Activated B cell treated with CpG ODN at 0.5 μM for 24 hours (primary cell): ENCODE measurements at regions not wholly inside any gene's neighbourhood (a gene's known extent, or its start where the extent isn't known, plus 50 kb on each side); places are given as distances from the start of the nearest gene placed in this dataset.
A peak's percentile ranks its signal among the peaks of the same experiment; 100 is the strongest.

Experiments
- ATAC-seq: fragments of 200-7000 bp; cut with Tn5 transposase; one replicate; pipeline ENCODE4 v1.10.0; 2021; ENCODE audit warnings: low read depth, mild to moderate bottlenecking, moderate library complexity
- CTCF ChIA-PET: fragments of 350-600 bp; sonication (Branson Sonifier 250); formaldehyde crosslinking; loops from one replicate; lab custom pipeline; 2021; ENCODE audit warnings: antibody characterized with exemption; lab: Charles Lee
- POLR2A ChIA-PET: fragments of 350-600 bp; sonication (Branson Sonifier 250); formaldehyde crosslinking; loops from one replicate; lab custom pipeline; 2021; ENCODE audit warnings: antibody characterized with exemption; lab: Charles Lee
- DNase-seq: peaks from one replicate; pipeline ENCODE4 v3.0.0; 2022
- H3K27ac Mint-ChIP-seq: one replicate; pipeline ENCODE4 v1.8.0; 2020; ENCODE audit warnings: mixed read lengths
- H3K27me3 Mint-ChIP-seq: one replicate; pipeline ENCODE4 v1.8.0; 2021; ENCODE audit warnings: mixed read lengths
- H3K36me3 Mint-ChIP-seq: one replicate; pipeline ENCODE4 v1.8.0; 2021; ENCODE audit warnings: low read depth, mixed read lengths
- H3K4me1 Mint-ChIP-seq: one replicate; pipeline ENCODE4 v1.8.0; 2021; ENCODE audit warnings: mixed read lengths
- H3K4me3 Mint-ChIP-seq: one replicate; pipeline ENCODE4 v1.8.0; 2020; ENCODE audit warnings: mild to moderate bottlenecking, mixed read lengths
- H3K9me3 Mint-ChIP-seq: one replicate; pipeline ENCODE4 v1.8.0; 2020; ENCODE audit warnings: mixed read lengths
- intact Hi-C: fragments of 100-400 bp; cut with micrococcal nuclease; formaldehyde crosslinking; loops from one replicate; pipeline ENCODE4 v1.15.1; 2024
- TF ChIP-seq, protein P1 (sequence below): fragments of 200-600 bp; IDR thresholded peaks from one replicate; pipeline ENCODE4 v1.8.0; 2022; ENCODE audit warnings: antibody characterized with exemption, mild to moderate bottlenecking

DNA sequence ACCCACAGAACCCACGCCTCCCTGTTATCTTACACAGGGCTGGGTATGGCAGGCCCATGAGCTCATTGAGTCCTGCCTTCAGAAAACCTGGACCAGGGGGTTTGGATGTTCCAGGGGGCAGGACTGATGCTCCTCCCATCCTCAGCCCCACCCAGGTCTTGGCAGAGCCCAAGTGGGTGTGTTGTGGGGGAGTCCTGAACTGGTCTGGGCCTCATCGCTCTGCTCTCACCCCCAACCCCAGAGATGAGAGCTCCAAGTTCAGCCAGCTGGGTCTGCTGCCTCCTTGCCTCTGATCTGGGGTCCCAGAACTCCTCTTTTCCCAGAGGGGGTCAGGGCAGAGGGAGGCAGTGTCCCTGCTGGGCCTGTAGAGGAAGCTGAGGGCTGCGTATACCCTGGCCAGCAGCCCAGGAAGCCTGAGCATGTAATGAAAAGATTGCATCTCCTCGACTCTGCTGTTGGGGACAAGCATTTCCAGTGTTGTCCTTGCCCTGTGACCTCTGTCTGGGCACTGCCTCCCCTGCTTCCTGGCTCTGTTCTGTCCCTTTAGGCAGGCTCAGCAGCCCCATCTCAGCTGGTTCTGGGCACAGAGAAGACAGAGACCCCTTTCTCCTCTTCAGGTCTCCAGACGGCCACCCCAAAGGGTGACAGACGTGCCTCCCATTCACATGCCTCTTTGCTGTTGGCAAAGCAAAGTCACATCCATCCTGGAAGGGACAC, 54.7 kb upstream of the EPS8L3 start:
- TF ChIP-seq, protein P1, sequence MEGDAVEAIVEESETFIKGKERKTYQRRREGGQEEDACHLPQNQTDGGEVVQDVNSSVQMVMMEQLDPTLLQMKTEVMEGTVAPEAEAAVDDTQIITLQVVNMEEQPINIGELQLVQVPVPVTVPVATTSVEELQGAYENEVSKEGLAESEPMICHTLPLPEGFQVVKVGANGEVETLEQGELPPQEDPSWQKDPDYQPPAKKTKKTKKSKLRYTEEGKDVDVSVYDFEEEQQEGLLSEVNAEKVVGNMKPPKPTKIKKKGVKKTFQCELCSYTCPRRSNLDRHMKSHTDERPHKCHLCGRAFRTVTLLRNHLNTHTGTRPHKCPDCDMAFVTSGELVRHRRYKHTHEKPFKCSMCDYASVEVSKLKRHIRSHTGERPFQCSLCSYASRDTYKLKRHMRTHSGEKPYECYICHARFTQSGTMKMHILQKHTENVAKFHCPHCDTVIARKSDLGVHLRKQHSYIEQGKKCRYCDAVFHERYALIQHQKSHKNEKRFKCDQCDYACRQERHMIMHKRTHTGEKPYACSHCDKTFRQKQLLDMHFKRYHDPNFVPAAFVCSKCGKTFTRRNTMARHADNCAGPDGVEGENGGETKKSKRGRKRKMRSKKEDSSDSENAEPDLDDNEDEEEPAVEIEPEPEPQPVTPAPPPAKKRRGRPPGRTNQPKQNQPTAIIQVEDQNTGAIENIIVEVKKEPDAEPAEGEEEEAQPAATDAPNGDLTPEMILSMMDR, result no peak
- Mint-ChIP-seq H3K36me3 (no peaks in the 10 kb centered on the region), H3K27me3 (no peaks in the 10 kb centered on the region), H3K4me1 (peaks cover 36% of the 10 kb centered on the region), H3K4me3 (no peak overlapping the region), H3K9me3 (peaks cover 4% of the 10 kb centered on the region), H3K27ac (no peak overlapping the region)
- ChIA-PET CTCF (interaction anchor here (1.2 kb wide), 1 partner anchor 178 kb away, joined by 4 read pairs; no protein-coding TSS in a partner anchor), POLR2A (no interaction called here)
- DNase-seq (no peak), ATAC-seq (no peak)
- intact Hi-C loops, result no loop called here

DNA sequence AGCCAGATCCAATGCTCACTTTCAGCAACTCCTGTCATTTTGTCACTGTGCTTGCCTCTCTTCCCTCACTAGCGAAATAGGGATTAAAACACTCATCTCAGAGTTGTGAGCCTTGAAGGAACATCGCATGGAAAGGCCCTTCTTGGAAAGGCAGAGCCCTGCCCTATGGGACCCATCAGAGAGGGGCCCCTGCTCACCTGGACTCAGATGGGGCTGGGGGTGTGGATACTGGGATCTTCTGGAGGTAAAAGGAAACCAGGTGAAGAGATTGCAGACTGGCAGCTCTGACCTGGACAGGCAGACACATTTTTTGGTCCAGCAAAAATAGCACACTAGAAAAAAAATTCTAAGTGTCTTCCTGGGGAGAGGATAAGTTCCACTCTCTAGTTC, 54.2 kb upstream of the EPS8L3 start:
- CTCF ChIA-PET, result interaction anchor here (1.2 kb wide), 1 partner anchor 178 kb away, joined by 4 read pairs; no protein-coding TSS in a partner anchor
- peaks cover 4% of the 10 kb centered on the region for H3K9me3 Mint-ChIP-seq
- no peaks in the 10 kb centered on the region for H3K27me3 Mint-ChIP-seq
- intact Hi-C loops, result loop anchor here (2.0 kb wide), 1 partner anchor 69 kb away; no protein-coding TSS in a partner anchor
- no peak for ATAC-seq
- no peak overlapping the region for H3K4me3 Mint-ChIP-seq
- peak overlapping the region; percentile 41 for H3K27ac Mint-ChIP-seq
- no peak for DNase-seq
- TF ChIP-seq, protein P1, result no peak
- POLR2A ChIA-PET, result no interaction called here
- peaks cover 41% of the 10 kb centered on the region for H3K4me1 Mint-ChIP-seq
- no peaks in the 10 kb centered on the region for H3K36me3 Mint-ChIP-seq

DNA sequence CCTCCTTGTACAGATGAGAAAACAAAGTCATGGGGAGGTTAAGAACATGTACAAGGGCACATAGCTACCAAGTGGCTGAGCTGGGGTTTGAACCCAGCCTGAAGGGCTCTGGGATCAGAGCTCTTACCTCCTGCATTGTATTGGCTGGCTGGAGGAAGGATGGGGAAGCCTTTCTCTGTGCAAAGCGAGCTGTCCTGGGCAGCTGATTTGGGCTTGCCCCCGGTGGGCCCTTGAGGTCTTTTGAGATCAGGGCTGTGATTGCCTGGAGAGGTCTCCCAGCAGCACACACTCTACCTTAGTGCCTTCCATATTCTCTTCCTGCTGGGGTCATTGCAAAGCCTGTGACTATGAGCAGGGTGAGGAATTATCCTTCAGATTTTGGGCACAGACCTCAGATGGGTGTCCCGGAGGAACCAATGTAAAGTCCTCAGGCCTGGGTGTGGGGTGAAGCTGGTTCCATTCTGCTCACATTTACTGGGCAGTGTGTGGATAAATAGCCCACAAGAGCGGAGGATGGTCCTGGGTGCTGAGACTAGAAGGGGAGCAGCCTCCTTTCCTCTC, 53.3 kb upstream of the EPS8L3 start:
- no peak for DNase-seq
- peak overlapping the region; percentile 41 for H3K27ac Mint-ChIP-seq
- H3K9me3 Mint-ChIP-seq, result peaks cover 4% of the 10 kb centered on the region
- H3K27me3 Mint-ChIP-seq, result no peaks in the 10 kb centered on the region
- POLR2A ChIA-PET, result no interaction called here
- H3K4me1 Mint-ChIP-seq, result peaks cover 44% of the 10 kb centered on the region
- CTCF ChIA-PET, result no interaction called here
- intact Hi-C loops, result loop anchor here (1.0 to 2.0 kb wide), 2 partner anchors 70 to 89 kb away; no protein-coding TSS in a partner anchor
- ATAC-seq, result no peak
- H3K4me3 Mint-ChIP-seq, result no peak overlapping the region
- TF ChIP-seq, protein P1, result no peak
- H3K36me3 Mint-ChIP-seq, result no peaks in the 10 kb centered on the region

DNA sequence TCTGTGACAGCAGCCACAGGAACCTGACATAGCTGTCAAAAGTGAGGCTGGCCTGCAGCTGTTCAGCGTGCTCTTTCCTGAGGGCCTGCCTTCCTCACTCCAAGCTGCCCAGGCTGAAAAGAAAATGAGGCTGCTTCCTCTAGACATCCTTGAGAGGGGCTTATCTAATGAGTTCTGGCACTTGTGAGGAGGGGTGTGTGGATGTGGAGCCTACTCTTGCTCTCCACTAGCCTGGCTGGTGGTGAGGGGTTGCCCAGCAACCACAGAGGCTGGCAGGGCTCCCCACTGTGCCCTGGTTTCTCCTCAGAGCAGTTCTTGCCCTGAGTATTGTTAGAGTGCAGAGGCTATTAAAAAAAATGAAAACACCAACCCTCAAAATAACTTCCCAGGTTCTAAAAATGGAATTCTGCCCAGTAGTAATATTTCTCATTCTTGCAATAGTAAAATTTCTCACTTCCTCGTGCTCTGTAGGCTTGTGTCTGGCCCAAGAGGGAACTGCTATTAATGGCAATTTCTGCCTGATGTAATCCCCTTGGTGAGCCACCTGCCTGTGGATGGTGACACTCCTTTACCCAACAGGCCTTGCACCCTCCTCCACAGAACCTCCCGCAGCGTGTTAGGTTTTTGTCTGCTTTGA, 52.6 kb upstream of the EPS8L3 start:
- DNase-seq (no peak), ATAC-seq (peak; percentile 98)
- Mint-ChIP-seq H3K9me3 (peaks cover 4% of the 10 kb centered on the region), H3K36me3 (no peaks in the 10 kb centered on the region), H3K4me1 (peaks cover 44% of the 10 kb centered on the region), H3K4me3 (peak overlapping the region; percentile 52), H3K27ac (peak overlapping the region; percentile 73), H3K27me3 (no peaks in the 10 kb centered on the region)
- ChIA-PET POLR2A (interaction anchor here (1.0 kb wide), 1 partner anchor 168 kb away, joined by 3 read pairs; the partner anchor contains the start of gene AHCYL1), CTCF (no interaction called here)
- intact Hi-C loops, result loop anchor here (1.0 to 2.0 kb wide), 2 partner anchors 71 to 90 kb away; no protein-coding TSS in a partner anchor
- TF ChIP-seq, protein P1, result no peak

DNA sequence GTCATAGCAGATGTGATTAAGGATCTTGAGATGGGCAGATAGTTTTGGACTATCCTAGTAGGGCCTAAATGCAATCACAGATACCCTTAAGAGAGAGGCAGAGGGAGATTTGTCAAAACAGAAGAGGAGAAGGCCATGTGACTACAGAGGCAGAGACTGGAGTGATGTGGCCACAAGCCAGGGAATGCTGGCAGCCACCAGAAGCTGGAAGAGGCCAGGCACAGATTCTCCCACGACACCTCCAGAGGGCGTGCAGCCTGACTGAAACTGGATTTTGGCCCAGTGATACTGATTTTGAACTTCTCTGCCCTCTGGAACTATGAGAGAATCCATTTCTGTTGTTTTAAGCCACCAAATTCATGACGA, 52.1 kb upstream of the EPS8L3 start:
- TF ChIP-seq, protein P1, result no peak
- peak overlapping the region; percentile 61 for H3K27ac Mint-ChIP-seq
- H3K4me1 Mint-ChIP-seq, result peaks cover 44% of the 10 kb centered on the region
- POLR2A ChIA-PET, result interaction anchor here (1.0 kb wide), 1 partner anchor 169 kb away, joined by 3 read pairs; the partner anchor contains the start of gene AHCYL1
- no peaks in the 10 kb centered on the region for H3K36me3 Mint-ChIP-seq
- no peaks in the 10 kb centered on the region for H3K27me3 Mint-ChIP-seq
- peak overlapping the region; percentile 61 for H3K4me3 Mint-ChIP-seq
- intact Hi-C loops, result loop anchor here (1.0 to 2.0 kb wide), 2 partner anchors 71 to 91 kb away; no protein-coding TSS in a partner anchor
- peaks cover 4% of the 10 kb centered on the region for H3K9me3 Mint-ChIP-seq
- DNase-seq (no peak), ATAC-seq (no peak)
- CTCF ChIA-PET, result no interaction called here
